GM18520 (cell line): ENCODE measurements at regions not wholly inside any gene's neighbourhood (a gene's known extent, or its start where the extent isn't known, plus 50 kb on each side); places are given as distances from the start of the nearest gene placed in this dataset.
"Not testable (repeated sequence)": the region's sequence is repeated elsewhere in the genome, so short reads cannot be mapped to it uniquely, and the experiment has no call there.

Experiments
- ATAC-seq: cut with Tn5 transposase; IDR thresholded peaks from one replicate; pipeline ENCODE4 v1.9.1; 2021; ENCODE audit not compliant: unreplicated experiment

DNA sequence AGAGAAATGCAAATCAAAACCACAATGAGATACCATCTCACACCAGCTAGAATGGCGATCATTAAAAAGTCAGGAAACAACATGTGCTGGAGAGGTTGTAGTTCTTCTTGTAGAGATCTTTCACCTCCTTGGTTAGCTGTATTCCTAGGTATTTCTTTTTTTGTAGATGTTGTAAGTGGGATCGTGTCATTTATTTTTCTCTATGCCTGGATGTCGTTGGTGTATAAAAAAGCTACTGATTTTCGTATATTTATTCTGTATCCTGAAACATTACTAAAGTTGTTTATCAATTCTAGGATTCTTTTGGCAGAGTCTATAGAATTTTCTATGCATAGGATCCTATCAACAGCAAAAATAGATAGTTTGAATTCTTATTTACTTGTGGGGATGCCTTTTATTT is 1271.8 kb downstream of the TMEM121 start:
- ATAC-seq = not testable (repeated sequence)

DNA sequence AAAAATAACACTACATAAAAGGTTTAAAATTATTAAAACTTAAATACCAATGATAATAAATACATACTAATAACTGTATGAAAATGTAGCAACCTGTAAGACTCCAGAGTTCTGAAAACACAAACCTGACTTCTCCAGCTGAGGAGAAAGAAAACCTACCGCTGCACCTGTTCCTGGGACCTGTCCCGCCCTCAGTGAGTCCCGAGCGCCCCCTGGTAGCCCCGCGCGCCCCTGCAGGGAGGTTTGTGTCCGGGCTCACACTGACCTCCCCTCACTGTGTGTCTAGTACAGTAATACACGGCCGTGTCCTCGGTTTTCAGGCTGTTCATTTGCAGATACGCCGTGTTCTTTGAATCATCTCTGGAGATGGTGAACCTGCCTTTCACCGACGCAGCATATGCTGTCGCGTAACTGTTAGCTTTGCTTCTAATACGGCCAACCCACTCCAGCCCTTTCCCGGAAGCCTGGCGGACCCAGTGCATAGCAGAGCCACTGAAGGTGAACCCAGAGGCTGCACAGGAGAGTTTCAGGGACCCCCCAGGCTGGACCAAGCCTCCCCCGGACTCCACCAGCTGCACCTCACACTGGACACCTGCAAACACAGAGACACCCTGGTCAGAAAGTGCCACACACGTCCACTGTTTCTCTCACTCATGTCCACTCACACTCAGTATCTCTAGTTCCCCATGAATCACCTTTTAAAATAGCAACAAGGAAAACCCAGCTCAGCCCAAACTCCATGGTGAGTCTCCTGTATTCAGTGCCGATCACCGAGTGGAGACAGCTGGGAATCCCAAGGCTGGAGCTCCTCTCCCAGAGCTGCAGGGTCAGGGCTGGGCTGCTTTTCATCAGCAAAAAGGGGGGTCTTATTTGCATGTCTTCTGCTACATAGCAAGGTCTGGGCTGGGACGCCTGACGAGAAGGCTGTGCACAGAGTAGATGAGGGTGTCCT is 1276.3 kb downstream of the TMEM121 start:
- no peak for ATAC-seq

DNA sequence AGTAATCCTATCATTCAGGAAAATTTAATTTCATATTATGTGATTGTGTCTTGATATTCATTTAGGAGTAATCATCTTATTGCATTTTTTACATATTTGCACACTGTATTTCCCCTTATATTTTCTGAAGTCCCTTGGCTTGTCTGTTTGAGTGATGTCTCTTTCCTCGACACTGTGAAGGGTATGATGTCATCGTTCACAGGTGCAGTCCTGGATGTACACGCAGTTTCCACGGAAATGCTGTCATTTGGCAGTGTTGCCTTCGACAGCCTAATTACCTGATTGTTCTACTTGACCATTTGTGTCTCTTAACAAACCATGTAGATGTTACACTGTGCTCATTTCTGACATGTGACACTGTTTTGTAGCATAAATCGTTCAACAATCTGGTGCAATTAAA is 1277.0 kb downstream of the TMEM121 start:
- no peak for ATAC-seq

DNA sequence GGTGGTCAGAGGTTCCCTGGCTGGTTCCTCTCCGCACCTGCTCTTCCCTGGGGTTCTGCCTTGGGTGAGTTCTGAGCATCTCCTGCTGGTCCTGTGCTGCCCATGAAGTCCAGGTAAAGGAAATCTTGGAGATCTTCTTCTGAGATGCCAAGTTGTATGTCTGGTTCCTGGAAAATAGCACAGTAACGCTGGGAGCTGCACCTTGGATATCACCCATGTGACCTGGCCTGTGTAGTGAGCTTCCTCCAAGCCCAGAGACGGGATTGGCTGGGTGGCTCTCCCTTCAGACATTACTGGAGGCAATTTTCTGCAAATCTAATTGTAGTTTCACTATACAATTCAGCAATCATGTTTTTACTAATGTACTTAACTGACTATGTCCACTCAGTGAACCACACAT is 1281.1 kb downstream of the TMEM121 start:
- no peak for ATAC-seq

DNA sequence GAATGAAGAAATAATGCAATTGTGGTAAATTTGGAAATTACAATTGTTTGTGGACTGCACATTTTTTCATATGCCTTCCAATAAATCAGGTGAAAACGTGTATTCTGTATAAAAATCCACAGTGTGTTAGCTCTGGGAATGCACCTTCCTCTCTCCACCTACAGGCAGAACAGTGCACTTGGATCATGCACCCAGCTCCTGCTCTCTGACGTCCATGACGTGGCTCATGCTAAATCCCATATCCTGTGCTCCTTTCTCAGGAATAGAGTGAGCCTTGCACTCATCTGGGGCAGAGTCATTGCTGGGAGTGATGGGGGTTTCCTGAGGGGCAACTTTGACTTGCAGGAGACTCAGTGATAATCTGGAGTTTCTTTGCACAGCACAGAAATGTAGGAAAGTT is 1282.1 kb downstream of the TMEM121 start:
- no peak for ATAC-seq

DNA sequence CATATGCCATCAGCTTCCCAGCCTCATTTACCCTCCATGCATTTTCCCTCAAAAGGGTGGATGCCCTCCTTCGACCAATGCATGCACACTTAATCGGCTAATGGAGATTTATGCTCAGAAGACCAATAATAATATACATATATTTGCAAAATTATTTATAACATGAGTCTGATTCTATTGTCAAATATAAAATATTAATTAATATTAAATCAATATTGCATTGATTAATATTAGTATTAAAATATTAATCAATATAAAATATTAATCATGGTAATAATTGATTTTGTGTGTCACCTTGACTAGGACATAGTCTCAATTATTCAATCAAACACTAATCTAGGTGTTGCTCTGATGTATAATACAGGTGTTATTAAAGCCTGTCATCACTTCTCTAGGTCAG is 1282.5 kb downstream of the TMEM121 start:
- ATAC-seq = no peak

DNA sequence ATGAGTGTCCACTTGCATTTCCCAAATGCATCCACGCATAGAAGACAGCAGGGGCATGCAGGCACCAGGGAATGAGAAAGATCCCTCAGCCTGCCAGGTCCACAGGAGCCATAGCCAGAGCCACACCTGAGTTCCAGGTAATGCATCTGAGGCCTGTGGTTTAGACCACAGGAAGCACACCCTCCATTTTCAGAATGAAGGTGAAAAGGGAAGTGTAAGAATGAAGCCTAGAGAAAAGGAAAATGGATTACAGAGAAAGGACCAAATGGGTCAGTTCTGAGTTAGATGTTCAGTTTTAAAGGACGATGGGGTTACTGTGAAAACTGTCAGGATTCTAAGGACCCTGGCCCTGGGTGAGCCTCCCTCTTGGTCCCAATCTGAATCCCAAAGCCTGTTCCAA is 1283.2 kb downstream of the TMEM121 start:
- no peak for ATAC-seq

DNA sequence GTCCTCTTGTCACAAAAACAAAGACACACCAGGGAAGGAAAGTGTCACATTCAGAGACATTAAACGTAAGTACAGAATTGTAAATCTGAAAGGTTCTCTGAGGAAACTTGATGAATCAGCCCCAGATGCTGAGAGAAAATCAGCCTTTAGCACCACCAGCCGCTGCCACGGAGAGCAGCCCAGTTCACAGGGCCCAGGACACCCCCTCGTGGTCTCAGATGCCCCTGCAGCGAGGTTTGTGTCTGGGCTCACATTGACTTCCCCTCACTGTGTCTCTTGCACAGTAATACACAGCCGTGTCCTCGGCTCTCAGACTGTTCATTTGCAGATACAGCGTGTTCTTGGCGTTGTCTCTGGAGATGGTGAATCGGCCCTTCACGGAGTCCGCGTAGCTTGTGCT is 1283.8 kb downstream of the TMEM121 start:
- not testable (repeated sequence) for ATAC-seq

DNA sequence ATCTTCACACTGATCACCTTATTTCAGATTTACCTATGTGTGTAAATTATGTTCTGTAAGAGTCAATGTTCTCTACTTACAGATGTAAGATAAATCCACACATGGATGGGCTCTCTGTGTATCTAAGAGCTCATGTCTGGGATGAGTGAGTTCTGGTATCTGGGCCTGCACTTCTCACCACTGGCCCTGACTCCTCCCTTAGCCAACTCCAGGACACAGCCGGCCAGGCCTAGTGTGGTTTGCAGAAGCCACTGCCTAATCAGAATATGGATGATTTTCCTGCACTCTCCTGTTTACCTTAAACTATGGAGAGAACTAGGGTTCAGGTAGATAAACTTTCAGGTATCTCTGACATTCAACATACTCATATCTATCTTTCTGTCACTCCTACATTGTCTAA is 1284.8 kb downstream of the TMEM121 start:
- no peak for ATAC-seq

DNA sequence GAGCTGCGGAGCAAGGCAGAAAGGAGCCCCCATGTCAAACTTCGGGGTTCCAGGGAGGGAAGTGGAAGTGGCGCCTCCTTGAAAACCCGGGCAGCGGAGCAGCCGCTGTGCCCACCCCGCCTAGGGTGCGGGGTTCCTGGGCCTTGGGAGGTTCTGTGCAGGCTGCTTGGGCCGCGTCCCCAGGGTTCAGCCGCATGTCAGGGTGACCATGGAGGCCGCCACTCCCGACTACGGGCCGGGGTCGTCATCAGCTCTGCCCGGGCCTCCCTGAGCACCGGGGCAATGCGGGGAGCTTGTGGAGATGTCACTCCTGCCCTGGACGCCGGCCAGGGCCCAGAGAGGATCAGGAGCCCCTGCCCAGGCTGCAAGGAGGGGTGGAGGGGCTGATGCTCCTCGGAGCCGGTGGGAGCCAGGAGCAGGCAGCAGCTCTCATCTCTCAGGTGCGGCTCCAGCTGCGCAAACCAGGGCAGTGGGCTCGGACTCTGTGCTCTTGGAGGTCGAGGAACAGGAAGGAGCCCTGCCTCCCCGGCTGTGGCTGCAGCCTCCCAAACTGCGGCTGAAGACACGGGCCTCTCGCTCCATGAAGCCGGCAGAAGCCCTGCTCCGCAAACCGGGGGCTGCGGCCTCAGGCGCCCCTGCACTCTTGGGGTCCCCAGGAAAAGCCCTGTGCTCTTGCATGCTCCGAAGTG is 1286.5 kb downstream of the TMEM121 start:
- no peak for ATAC-seq

DNA sequence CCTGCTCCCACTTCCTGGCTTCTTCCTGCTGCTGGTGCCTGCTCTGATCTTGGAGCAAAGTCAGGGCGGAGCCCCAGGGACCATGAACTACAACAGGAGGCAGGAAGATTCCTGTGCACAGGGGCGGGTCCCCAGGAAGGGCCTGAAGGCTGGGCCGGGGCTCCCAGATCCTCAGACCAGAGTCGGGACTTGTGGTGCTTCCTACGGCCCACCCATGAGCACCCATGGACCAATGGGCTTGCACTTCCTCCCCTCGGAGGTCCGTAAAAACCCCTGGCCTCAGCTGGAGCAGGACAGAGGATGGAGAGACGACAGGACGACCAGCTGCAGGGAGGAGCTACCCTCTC is 1287.1 kb downstream of the TMEM121 start:
- no peak for ATAC-seq

DNA sequence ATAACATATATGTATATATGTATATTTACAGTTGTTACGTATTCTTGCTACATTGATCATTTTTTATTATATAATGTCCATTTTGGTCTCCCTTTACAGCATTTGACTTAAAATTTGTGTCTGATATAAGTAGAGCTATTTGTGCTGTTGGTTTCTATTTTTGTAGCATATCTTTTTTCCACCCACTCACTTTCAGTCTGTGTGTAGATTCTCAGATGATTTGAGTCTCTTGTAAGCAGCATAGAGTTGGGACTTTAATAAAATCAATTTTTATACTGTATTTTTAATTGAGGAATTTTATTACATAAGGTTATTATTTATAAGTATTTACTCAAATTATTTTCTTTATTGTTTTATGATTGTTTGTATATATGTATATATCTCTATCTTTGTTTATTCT is 1293.7 kb downstream of the TMEM121 start:
- ATAC-seq = no peak

DNA sequence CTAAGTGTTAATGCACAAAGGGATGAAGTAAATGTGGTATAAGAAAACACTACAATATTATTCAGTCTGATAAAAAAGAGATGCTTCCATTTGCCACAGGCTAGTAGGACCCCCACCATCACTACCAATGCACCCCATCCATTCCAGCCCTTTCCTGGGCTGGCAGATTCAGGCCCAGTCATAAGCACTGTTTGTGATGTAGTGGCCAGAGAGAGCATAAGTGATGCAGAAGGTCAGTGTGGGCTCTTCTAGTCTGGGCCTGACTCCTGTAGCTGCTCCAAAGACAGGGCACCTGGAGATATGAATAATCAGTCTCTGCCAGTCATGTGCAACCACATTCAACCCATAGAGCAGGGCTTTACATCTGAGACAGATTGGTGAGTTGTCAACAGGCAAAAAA is 1294.7 kb downstream of the TMEM121 start:
- ATAC-seq = no peak

DNA sequence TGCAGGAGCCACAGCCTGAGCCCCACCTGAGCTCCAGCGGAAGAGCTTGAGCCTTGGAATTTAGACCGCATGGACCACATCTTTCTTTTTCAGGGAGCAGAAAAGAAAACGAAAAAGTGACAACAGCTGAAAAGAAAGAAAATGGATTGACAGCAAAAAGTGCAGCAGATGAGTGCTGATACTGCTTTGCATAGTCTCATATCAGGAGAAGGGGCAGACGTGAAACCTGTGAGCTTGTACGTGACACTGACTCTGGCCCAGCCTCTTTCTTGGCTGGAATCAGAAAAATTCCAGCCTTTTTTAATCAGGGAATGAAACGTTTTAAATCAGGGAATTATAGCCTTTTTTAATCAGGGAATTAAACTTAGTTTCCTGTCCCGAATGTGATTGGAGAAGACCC is 1296.5 kb downstream of the TMEM121 start:
- ATAC-seq = no peak

DNA sequence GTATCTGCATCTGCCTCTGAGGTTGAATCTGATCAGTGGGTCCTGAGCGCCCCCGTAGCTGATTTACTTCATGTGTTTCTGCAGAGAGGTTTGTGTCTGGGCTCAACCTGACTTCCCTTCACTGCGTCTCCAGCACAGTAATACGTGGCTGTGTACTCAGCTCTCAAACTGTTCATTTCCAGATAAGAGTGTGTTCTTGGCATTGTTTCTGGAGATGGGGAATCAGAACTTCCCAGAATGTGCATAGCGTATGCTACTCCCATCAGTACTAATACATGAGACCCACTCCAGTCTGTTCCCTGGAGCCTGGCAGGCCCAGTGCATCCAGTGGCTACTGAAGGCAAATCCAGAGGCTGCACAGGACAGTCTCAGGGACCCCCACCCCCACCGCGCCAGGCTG is 1297.2 kb downstream of the TMEM121 start:
- no peak for ATAC-seq

DNA sequence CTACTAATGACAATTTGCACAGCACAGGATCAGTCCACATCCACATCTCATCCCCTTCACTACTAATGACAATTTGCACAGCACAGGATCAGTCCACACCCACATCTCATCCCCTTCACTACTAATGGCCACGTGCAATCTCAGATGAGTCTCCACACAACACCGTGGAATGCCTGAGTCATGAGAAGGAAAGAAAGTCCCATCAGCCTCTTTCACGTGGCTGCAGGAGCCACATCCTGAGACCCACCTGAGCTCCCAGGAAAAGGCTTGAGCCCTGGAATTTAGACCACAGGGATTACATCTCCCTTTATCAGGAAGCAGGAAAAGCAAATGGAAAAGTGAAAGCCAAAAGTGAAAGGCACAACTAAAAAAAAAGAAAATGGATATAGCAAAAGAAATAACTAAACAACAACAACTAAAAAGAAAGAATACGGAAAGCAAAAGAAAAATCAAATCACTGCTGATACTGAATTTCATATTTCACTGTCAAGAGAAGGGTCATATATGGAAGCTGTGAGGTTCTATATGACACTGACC is 1300.5 kb downstream of the TMEM121 start:
- no peak for ATAC-seq

DNA sequence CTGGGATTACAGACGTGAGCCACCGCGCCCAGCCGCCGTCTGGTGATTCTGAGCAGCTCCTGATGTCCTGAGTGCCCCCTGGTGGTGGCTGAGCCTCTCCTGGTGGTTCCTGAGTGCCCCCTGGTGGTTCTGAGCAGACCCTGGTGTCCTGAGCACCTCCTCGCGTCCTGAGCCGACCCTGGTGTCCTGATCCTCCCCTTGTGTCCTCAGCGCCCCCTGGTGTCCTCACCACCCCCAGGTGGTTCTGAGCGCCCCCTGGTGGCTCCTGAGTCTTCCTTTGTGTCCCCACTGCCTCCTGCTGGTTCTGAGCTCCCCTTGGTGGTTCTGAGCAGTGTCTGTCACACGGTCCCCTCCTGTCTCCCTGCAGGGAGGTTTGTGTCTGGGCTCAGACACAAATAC is 1304.9 kb downstream of the TMEM121 start:
- ATAC-seq = peak; percentile 48

DNA sequence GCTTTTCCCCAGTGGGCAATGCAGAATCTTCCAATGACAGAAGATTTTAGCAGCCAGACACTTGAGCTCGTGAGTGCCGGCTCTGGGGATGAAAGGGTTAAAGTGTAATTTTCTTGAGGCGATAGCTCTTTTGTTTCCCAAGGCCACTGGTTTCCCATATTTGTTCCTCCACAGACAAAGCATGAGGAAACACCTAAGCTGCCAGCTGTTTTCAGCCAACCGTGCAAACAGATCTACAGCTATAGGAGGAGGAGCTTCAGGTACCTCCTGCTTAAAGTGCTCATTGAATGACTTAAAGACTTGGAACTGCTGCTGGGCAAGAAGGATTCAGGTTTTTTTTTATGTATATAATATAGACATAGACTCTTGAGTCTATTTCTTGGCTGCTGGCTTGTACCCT is 1311.5 kb downstream of the TMEM121 start:
- ATAC-seq = no peak

DNA sequence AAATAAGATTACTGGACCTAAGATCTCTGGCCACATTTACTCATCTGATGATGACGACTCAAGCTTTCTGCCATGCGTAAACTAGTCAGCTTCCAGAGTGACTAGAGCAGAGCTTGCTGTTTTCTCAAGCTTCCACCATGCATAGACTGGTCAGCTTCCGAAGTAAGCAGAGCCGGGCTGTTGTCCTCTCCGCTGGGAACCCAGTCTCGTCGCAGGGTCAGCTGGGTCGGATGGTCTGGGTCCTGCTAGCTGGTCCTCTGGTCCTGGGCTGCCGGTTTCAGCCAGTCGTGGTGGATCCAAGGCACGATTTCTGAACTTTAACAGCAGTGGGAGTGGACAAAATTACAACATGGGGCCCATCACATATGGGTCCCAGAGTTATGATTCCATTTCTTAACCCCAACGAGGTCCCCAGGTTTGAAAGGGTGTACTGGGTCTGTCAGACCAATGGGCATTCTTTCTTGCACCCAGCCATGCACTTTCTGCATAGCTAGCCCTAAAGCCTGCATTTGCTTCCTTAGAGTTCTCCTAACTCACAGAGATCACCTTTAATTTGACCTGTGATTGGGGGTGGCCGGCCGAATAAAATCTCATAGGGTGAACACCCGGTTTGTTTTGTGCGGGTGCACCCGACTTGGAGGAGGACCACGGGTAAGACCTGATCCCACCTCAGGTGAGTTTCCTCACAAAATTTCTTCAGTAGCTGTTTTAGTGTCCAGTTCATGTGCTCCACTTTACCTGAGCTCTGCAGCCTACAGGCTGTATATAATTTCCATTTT is 1312.8 kb downstream of the TMEM121 start:
- no peak for ATAC-seq

DNA sequence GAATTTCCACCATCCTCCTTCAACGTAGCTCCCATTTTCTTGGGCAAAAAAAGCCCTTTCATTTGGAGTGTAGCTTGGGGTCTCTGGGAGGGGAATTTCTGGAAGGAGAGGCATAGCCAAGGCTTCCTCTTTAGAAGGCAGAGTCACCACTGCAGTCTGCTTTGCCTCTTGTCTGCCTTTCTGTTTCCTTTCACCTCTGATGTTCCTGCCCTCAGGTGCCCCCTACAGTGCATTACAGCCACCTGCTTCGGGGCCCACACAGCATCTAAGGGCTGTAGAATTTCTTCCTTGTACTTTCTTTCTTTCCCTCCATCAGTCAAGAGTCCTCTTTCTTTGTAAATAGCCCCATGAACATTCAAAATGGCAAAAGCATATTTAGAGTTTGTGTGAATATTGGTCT is 1313.9 kb downstream of the TMEM121 start:
- ATAC-seq = no peak

DNA sequence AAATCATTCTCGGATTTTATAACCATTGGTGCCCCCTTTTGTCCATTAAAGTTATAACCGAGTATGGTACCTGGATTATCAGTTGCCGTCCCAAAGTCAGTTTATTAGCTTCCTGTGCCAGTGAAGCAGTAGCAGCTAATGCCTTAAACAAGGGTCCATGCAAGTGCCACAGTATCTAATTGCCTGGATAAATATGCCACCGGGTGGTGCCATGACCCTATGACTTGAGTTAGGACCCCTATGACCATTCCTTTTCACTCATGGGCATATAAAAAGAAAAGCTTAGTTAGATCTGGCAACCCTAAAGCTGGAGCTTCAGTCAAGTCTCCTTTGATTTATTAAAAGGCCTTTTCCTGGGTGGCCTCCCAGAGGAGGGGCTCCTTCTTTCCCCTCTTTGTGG is 1314.6 kb downstream of the TMEM121 start:
- ATAC-seq = no peak
